ENCODE measurements at regions not wholly inside any gene's neighbourhood (a gene's known extent, or its start where the extent isn't known, plus 50 kb on each side); places are given as distances from the start of the nearest gene placed in this dataset.
"Not testable (repeated sequence)": the region's sequence is repeated elsewhere in the genome, so short reads cannot be mapped to it uniquely, and the experiment has no call there.

GRCh38 chr2:129518937-129519336 lies 460.5 kb upstream of the RAB6C start:
- ATAC-seq (no peak), DNase-seq (no peak)
- Histone ChIP-seq H3K27me3 (no peaks in the 10 kb centered on the region), H3K27ac (no peak overlapping the region), H3K4me1 (no peaks in the 10 kb centered on the region), H3K4me3 (no peak overlapping the region), H3K36me3 (no peaks in the 10 kb centered on the region), H3K9me3 (no peaks in the 10 kb centered on the region)
- TF ChIP-seq, protein P1, sequence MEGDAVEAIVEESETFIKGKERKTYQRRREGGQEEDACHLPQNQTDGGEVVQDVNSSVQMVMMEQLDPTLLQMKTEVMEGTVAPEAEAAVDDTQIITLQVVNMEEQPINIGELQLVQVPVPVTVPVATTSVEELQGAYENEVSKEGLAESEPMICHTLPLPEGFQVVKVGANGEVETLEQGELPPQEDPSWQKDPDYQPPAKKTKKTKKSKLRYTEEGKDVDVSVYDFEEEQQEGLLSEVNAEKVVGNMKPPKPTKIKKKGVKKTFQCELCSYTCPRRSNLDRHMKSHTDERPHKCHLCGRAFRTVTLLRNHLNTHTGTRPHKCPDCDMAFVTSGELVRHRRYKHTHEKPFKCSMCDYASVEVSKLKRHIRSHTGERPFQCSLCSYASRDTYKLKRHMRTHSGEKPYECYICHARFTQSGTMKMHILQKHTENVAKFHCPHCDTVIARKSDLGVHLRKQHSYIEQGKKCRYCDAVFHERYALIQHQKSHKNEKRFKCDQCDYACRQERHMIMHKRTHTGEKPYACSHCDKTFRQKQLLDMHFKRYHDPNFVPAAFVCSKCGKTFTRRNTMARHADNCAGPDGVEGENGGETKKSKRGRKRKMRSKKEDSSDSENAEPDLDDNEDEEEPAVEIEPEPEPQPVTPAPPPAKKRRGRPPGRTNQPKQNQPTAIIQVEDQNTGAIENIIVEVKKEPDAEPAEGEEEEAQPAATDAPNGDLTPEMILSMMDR (IDR thresholded peaks at IDR 0.05), result no peak
- intact Hi-C loops (cut with DNase I), result no loop called here

- H3K4me3 ChIP-seq; H3K27ac ChIP-seq; H3K9me3 ChIP-seq; DNase-seq; H3K27me3 ChIP-seq; intact Hi-C loops (cut with DNase I); H3K4me1 ChIP-seq; H3K36me3 ChIP-seq; ATAC-seq: not testable (repeated sequence)
Measured at GRCh38 chr2:129532158-129532557, 447.3 kb upstream of the RAB6C start.

- ATAC-seq (no peak), DNase-seq (no peak)
- no peaks in the 10 kb centered on the region for H3K27me3 ChIP-seq
- H3K4me1 ChIP-seq, result no peaks in the 10 kb centered on the region
- no peak overlapping the region for H3K27ac ChIP-seq
- no peaks in the 10 kb centered on the region for H3K36me3 ChIP-seq
- TF ChIP-seq, protein P1 (IDR thresholded peaks at IDR 0.05), result no peak
- no peak overlapping the region for H3K4me3 ChIP-seq
- intact Hi-C loops (cut with DNase I), result no loop called here
- H3K9me3 ChIP-seq, result no peaks in the 10 kb centered on the region
Measured at GRCh38 chr2:129548880-129549279, 430.6 kb upstream of the RAB6C start.

- ATAC-seq (no peak), DNase-seq (no peak)
- TF ChIP-seq, protein P1 (IDR thresholded peaks at IDR 0.05), result no peak
- H3K4me3 ChIP-seq, result no peak overlapping the region
- no peaks in the 10 kb centered on the region for H3K36me3 ChIP-seq
- H3K27me3 ChIP-seq, result no peaks in the 10 kb centered on the region
- no peaks in the 10 kb centered on the region for H3K4me1 ChIP-seq
- no peak overlapping the region for H3K27ac ChIP-seq
- intact Hi-C loops (cut with DNase I), result no loop called here
- H3K9me3 ChIP-seq, result no peaks in the 10 kb centered on the region
Measured at GRCh38 chr2:129550536-129550935, 428.9 kb upstream of the RAB6C start.

- Histone ChIP-seq H3K36me3 (no peaks in the 10 kb centered on the region), H3K4me3 (no peak overlapping the region), H3K4me1 (no peaks in the 10 kb centered on the region), H3K9me3 (no peaks in the 10 kb centered on the region), H3K27me3 (no peaks in the 10 kb centered on the region), H3K27ac (no peak overlapping the region)
- ATAC-seq (no peak), DNase-seq (no peak)
- TF ChIP-seq, protein P1 (IDR thresholded peaks at IDR 0.05), result no peak
- intact Hi-C loops (cut with DNase I), result no loop called here
Measured at GRCh38 chr2:129554373-129554772, 425.1 kb upstream of the RAB6C start.

DNA sequence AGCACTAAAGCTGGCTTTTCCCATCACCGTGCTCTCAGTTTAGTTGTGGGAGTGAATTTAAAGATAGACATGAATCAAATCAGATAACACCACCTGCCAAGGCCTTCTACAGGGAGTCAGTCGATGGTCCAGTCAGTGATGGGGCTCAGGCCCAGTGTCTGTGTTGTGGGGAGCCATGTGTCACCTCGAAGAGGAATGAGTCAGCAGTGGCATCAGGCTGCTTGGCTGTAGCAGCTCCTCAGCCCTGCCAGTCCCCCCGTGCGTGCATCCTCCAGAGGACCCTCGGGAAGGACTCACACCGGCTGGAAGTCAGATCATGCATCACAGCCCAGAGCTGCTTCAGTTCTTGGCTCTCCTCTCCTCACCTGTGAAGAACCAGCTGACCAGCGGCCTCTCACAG lies 420.4 kb upstream of the RAB6C start:
- H3K4me3 ChIP-seq, result no peak overlapping the region
- intact Hi-C loops (cut with DNase I), result no loop called here
- H3K9me3 ChIP-seq, result no peaks in the 10 kb centered on the region
- DNase-seq (no peak), ATAC-seq (no peak)
- H3K27ac ChIP-seq, result no peak overlapping the region
- no peaks in the 10 kb centered on the region for H3K36me3 ChIP-seq
- TF ChIP-seq, protein P1 (IDR thresholded peaks at IDR 0.05), result no peak
- no peaks in the 10 kb centered on the region for H3K27me3 ChIP-seq
- no peaks in the 10 kb centered on the region for H3K4me1 ChIP-seq
